Keratinocyte (primary cell): ENCODE measurements at regions not wholly inside any gene's neighbourhood (a gene's known extent, or its start where the extent isn't known, plus 50 kb on each side); places are given as distances from the start of the nearest gene placed in this dataset.

ENCODE experiments used
- DNase-seq: peaks from one replicate; pipeline ENCODE4 v3.0.0-alpha.2; 2011; ENCODE audit warnings: low read depth, missing footprints, low spot score
- FAIRE-seq: peaks from 2 replicates; lab custom pipeline; 2011; peaks lifted over from hg19 to GRCh38; lab: Jason Lieb, UNC
- H2AFZ ChIP-seq: 2 replicates; pipeline ENCODE4 v1.6.0; 2012; ENCODE audit warnings: low read length, control low read depth, inconsistent platforms; ENCODE audit not compliant: control insufficient read depth
- H3K27ac ChIP-seq: 2 replicates; pipeline ENCODE4 v1.5.1; 2011; ENCODE audit warnings: low read length; ENCODE audit not compliant: control insufficient read depth, insufficient read depth
- H3K27me3 ChIP-seq: 3 replicates; pipeline ENCODE4 v1.6.0; 2011; ENCODE audit warnings: low read length; ENCODE audit not compliant: control insufficient read depth, insufficient read depth; ENCODE audit errors: extremely low read depth
- H3K36me3 ChIP-seq, 2 experiments: 2 replicates in 1 of 2; 3 replicates in 1 of 2; pipeline ENCODE4 v1.5.1; 2011; ENCODE audit warnings: low read length in 2 of 2, mild to moderate bottlenecking in 1 of 2; ENCODE audit not compliant: control insufficient read depth in 2 of 2, insufficient read depth in 2 of 2; ENCODE audit errors: extremely low read depth in 1 of 2
- H3K4me1 ChIP-seq: 3 replicates; pipeline ENCODE4 v1.5.1; 2011; ENCODE audit warnings: low read length; ENCODE audit not compliant: control insufficient read depth, insufficient read depth; ENCODE audit errors: extremely low read depth
- H3K4me2 ChIP-seq: 3 replicates; pipeline ENCODE4 v1.6.0; 2011; ENCODE audit warnings: low read depth, low read length; ENCODE audit not compliant: control insufficient read depth, insufficient read depth; ENCODE audit errors: extremely low read depth
- H3K4me3 ChIP-seq, 3 experiments: fragments of 200-600 bp in 1 of 3; sonication (generic) in 1 of 3; 2 replicates in 2 of 3; 3 replicates in 1 of 3; pipeline ENCODE4 v1.5.1; 2011 to 2016; ENCODE audit warnings: low read length in 3 of 3, mild to moderate bottlenecking in 3 of 3, control low read depth in 2 of 3, inconsistent platforms in 1 of 3, low read depth in 1 of 3, mixed read lengths in 1 of 3, mixed run types in 1 of 3, moderate library complexity in 1 of 3; ENCODE audit not compliant: control insufficient read depth in 2 of 3, insufficient read depth in 2 of 3; ENCODE audit errors: extremely low read depth in 1 of 3
- H3K79me2 ChIP-seq: 2 replicates; pipeline ENCODE4 v1.6.0; 2012; ENCODE audit warnings: low read length; ENCODE audit not compliant: control insufficient read depth, insufficient read depth
- H3K9ac ChIP-seq: 3 replicates; pipeline ENCODE4 v1.6.0; 2011; ENCODE audit warnings: low read length; ENCODE audit not compliant: control insufficient read depth, insufficient read depth; ENCODE audit errors: extremely low read depth
- H3K9me1 ChIP-seq: 3 replicates; pipeline ENCODE4 v1.6.0; 2011; ENCODE audit warnings: low read length; ENCODE audit not compliant: control insufficient read depth, insufficient read depth; ENCODE audit errors: extremely low read depth
- H3K9me3 ChIP-seq: 2 replicates; pipeline ENCODE4 v1.5.1; 2012; ENCODE audit warnings: low read depth, low read length; ENCODE audit not compliant: control insufficient read depth
- H4K20me1 ChIP-seq: 3 replicates; pipeline ENCODE4 v1.6.0; 2011; ENCODE audit warnings: low read length; ENCODE audit not compliant: control insufficient read depth, insufficient read depth; ENCODE audit errors: extremely low read depth
- EZH2 ChIP-seq: IDR thresholded peaks from one replicate; pipeline ENCODE4 v1.6.1; 2012; ENCODE audit warnings: inconsistent platforms, mild to moderate bottlenecking, low read length, moderate library complexity
- dilution Hi-C: fragments of 300-500 bp; cut with MboI; formaldehyde crosslinking; loops from one replicate; pipeline ENCODE4 v1.7.0; 2020; ENCODE audit warnings: low sequenced_read_pairs; ENCODE audit not compliant: extremely low pct_ligation_motif_present
- TF ChIP-seq, protein P1 (sequence below), 3 experiments: IDR thresholded peaks in 1 of 3; conservative IDR thresholded peaks in 1 of 3; optimal IDR thresholded peaks in 1 of 3; 2 replicates in 2 of 3; 3 replicates in 1 of 3; pipeline versions ENCODE3 to v1.5.1; 2011; ENCODE audit warnings: low read length in 3 of 3, mild to moderate bottlenecking in 3 of 3, moderate library complexity in 2 of 3, control low read depth in 1 of 3, inconsistent platforms in 1 of 3; ENCODE audit not compliant: insufficient read depth in 2 of 3; ENCODE audit errors: extremely low read depth in 1 of 3

- TF ChIP-seq, protein P1, sequence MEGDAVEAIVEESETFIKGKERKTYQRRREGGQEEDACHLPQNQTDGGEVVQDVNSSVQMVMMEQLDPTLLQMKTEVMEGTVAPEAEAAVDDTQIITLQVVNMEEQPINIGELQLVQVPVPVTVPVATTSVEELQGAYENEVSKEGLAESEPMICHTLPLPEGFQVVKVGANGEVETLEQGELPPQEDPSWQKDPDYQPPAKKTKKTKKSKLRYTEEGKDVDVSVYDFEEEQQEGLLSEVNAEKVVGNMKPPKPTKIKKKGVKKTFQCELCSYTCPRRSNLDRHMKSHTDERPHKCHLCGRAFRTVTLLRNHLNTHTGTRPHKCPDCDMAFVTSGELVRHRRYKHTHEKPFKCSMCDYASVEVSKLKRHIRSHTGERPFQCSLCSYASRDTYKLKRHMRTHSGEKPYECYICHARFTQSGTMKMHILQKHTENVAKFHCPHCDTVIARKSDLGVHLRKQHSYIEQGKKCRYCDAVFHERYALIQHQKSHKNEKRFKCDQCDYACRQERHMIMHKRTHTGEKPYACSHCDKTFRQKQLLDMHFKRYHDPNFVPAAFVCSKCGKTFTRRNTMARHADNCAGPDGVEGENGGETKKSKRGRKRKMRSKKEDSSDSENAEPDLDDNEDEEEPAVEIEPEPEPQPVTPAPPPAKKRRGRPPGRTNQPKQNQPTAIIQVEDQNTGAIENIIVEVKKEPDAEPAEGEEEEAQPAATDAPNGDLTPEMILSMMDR (optimal IDR thresholded peaks at IDR 0.05 in 1 of 3, IDR thresholded peaks at IDR 0.05 in 1 of 3, conservative IDR thresholded peaks at IDR 0.05 in 1 of 3; ENCODE audit: extremely low read depth in 1 of 3, insufficient read depth in 2 of 3, low read length in 3 of 3), result no peak
- TF ChIP-seq EZH2, result no peak
- Histone ChIP-seq H3K9ac (no peak overlapping the region), H3K79me2 (no peaks in the 10 kb centered on the region), H3K4me1 (no peaks in the 10 kb centered on the region), H3K9me1 (no peaks in the 10 kb centered on the region), H3K27ac (no peak overlapping the region), H3K36me3 (no peaks in the 10 kb centered on the region), H3K4me3 (no peak overlapping the region), H3K27me3 (no peaks in the 10 kb centered on the region), H4K20me1 (no peaks in the 10 kb centered on the region), H3K9me3 (no peaks in the 10 kb centered on the region), H3K4me2 (no peak overlapping the region), H2AFZ (no peak overlapping the region)
- DNase-seq (no peak), FAIRE-seq (no peak)
- dilution Hi-C loops, result no loop called here
These were observed 607.3 kb downstream of the NCAM2 start for GRCh38 chr21:21605521-21605920.

GRCh38 chr21:21606041-21606440 is 607.8 kb downstream of the NCAM2 start:
- Histone ChIP-seq H3K4me1 (no peaks in the 10 kb centered on the region), H3K27ac (no peak overlapping the region), H3K9me1 (no peaks in the 10 kb centered on the region), H3K9ac (no peak overlapping the region), H2AFZ (no peak overlapping the region), H3K27me3 (no peaks in the 10 kb centered on the region), H3K4me3 (no peak overlapping the region), H3K9me3 (no peaks in the 10 kb centered on the region), H3K79me2 (no peaks in the 10 kb centered on the region), H4K20me1 (no peaks in the 10 kb centered on the region), H3K4me2 (no peak overlapping the region), H3K36me3 (no peaks in the 10 kb centered on the region)
- TF ChIP-seq EZH2, result no peak
- TF ChIP-seq, protein P1 (optimal IDR thresholded peaks at IDR 0.05 in 1 of 3, IDR thresholded peaks at IDR 0.05 in 1 of 3, conservative IDR thresholded peaks at IDR 0.05 in 1 of 3; ENCODE audit: extremely low read depth in 1 of 3, insufficient read depth in 2 of 3, low read length in 3 of 3), result no peak
- FAIRE-seq (no peak), DNase-seq (no peak)
- dilution Hi-C loops, result no loop called here
